SKM-1 treated with dmso at 0.1 percent for 144 hours (cell line): ENCODE measurements at regions not wholly inside any gene's neighbourhood (a gene's known extent, or its start where the extent isn't known, plus 50 kb on each side); places are given as distances from the start of the nearest gene placed in this dataset.

Experiments used
- DNase-seq: peaks from one replicate; lab custom pipeline; 2025; ENCODE audit not compliant: unreplicated experiment; lab: John Stamatoyannopoulos, UW

- no peak for DNase-seq
Observed at GRCh38 chr6:19438566-19439353, 398.4 kb upstream of the ID4 start.

GRCh38 chr6:19440531-19440930, 396.6 kb upstream of the ID4 start:
- DNase-seq, result no peak

GRCh38 chr6:19443411-19443810, 393.8 kb upstream of the ID4 start:
- no peak for DNase-seq

GRCh38 chr6:19444041-19444440, 393.1 kb upstream of the ID4 start:
- no peak for DNase-seq

- DNase-seq, result no peak
Observed at GRCh38 chr6:19444481-19444880, 392.7 kb upstream of the ID4 start.

- no peak for DNase-seq
Observed at GRCh38 chr6:19446570-19446969, 390.6 kb upstream of the ID4 start.

GRCh38 chr6:19450651-19451050, 386.5 kb upstream of the ID4 start:
- DNase-seq, result no peak

GRCh38 chr6:19452495-19452894, 384.7 kb upstream of the ID4 start:
- no peak for DNase-seq

GRCh38 chr6:19454001-19454720, 383.0 kb upstream of the ID4 start:
- no peak for DNase-seq

GRCh38 chr6:19454721-19455392, 382.3 kb upstream of the ID4 start:
- DNase-seq, result no peak

- DNase-seq, result no peak
Observed at GRCh38 chr6:19463250-19463649, 373.9 kb upstream of the ID4 start.

GRCh38 chr6:19463925-19464324, 373.2 kb upstream of the ID4 start:
- DNase-seq, result no peak

- DNase-seq, result no peak
Observed at GRCh38 chr6:19465256-19465655, 371.9 kb upstream of the ID4 start.

GRCh38 chr6:19465760-19466159, 371.4 kb upstream of the ID4 start:
- DNase-seq, result no peak

GRCh38 chr6:19470333-19470732, 366.8 kb upstream of the ID4 start:
- DNase-seq, result no peak

GRCh38 chr6:19472153-19472552, 365.0 kb upstream of the ID4 start:
- DNase-seq, result no peak

- no peak for DNase-seq
Observed at GRCh38 chr6:19472850-19473249, 364.3 kb upstream of the ID4 start.

GRCh38 chr6:19477563-19477962, 359.6 kb upstream of the ID4 start:
- no peak for DNase-seq

- DNase-seq, result no peak
Observed at GRCh38 chr6:19478273-19478672, 358.9 kb upstream of the ID4 start.

- no peak for DNase-seq
Observed at GRCh38 chr6:19478992-19479391, 358.2 kb upstream of the ID4 start.

- DNase-seq, result no peak
Observed at GRCh38 chr6:19479551-19479950, 357.6 kb upstream of the ID4 start.
